Left ventricle myocardium inferior (tissue), 1 donor: ENCODE measurements at regions not wholly inside any gene's neighbourhood (a gene's known extent, or its start where the extent isn't known, plus 50 kb on each side); places are given as distances from the start of the nearest gene placed in this dataset.

Source experiments
- DNase-seq: peaks from one replicate; pipeline ENCODE4 v3.0.0-alpha.2; 2020
- H3K27ac ChIP-seq: fragments of 200-600 bp; replicated peaks from 2 replicates; pipeline ENCODE4 v1.8.0; 2021
- H3K27me3 ChIP-seq: fragments of 200-600 bp; 2 replicates; pipeline ENCODE4 v1.8.0; 2021; ENCODE audit warnings: low read depth
- H3K36me3 ChIP-seq: fragments of 200-600 bp; 2 replicates; pipeline ENCODE4 v1.8.0; 2021
- H3K4me1 ChIP-seq: fragments of 200-600 bp; 2 replicates; pipeline ENCODE4 v1.8.0; 2021
- H3K4me3 ChIP-seq: fragments of 200-600 bp; 2 replicates; pipeline ENCODE4 v1.8.0; 2021; ENCODE audit warnings: mild to moderate bottlenecking, moderate library complexity
- H3K9me3 ChIP-seq: fragments of 200-600 bp; replicated peaks from 2 replicates; pipeline ENCODE4 v1.8.0; 2021
- intact Hi-C: fragments of 100-400 bp; cut with micrococcal nuclease; formaldehyde crosslinking; loops from one replicate; pipeline ENCODE4 v1.11.0; 2022
- TF ChIP-seq, protein P1 (sequence below): fragments of 200-600 bp; IDR thresholded peaks from 2 replicates; pipeline ENCODE4 v1.8.0; 2021; ENCODE audit warnings: antibody characterized with exemption, mild to moderate bottlenecking, borderline replicate concordance
- donor health status: DM: no; HTN: yes; CAD: no; lungs with severe emphysema.

DNA sequence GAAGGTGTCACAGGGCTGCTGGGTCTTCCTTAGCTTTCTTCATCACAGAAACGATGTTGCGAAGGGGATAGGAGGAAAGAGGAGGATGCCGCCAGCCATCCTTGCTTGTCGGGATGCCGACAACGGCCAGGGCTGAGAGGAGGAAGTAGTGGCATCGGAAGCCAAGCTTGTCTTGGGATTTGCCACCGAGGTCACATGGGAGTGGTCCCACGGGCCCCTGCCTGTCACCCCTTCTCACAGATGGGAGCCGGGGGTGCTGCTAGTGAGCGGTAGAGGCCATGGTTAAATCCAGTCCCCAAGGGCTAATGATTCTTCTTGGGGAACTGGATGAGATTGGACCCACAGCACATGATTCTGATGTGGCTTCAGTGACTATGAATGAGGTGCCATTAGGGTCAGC lies 1375.8 kb downstream of the BRD1 start:
- no peak overlapping the region for H3K27ac ChIP-seq
- H3K4me3 ChIP-seq = no peak overlapping the region
- no peaks in the 10 kb centered on the region for H3K9me3 ChIP-seq
- intact Hi-C loops = no loop called here
- peaks cover 5% of the 10 kb centered on the region for H3K4me1 ChIP-seq
- peaks cover 60% of the 10 kb centered on the region for H3K27me3 ChIP-seq
- no peaks in the 10 kb centered on the region for H3K36me3 ChIP-seq
- no peak for DNase-seq
- TF ChIP-seq, protein P1, sequence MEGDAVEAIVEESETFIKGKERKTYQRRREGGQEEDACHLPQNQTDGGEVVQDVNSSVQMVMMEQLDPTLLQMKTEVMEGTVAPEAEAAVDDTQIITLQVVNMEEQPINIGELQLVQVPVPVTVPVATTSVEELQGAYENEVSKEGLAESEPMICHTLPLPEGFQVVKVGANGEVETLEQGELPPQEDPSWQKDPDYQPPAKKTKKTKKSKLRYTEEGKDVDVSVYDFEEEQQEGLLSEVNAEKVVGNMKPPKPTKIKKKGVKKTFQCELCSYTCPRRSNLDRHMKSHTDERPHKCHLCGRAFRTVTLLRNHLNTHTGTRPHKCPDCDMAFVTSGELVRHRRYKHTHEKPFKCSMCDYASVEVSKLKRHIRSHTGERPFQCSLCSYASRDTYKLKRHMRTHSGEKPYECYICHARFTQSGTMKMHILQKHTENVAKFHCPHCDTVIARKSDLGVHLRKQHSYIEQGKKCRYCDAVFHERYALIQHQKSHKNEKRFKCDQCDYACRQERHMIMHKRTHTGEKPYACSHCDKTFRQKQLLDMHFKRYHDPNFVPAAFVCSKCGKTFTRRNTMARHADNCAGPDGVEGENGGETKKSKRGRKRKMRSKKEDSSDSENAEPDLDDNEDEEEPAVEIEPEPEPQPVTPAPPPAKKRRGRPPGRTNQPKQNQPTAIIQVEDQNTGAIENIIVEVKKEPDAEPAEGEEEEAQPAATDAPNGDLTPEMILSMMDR = no peak

DNA sequence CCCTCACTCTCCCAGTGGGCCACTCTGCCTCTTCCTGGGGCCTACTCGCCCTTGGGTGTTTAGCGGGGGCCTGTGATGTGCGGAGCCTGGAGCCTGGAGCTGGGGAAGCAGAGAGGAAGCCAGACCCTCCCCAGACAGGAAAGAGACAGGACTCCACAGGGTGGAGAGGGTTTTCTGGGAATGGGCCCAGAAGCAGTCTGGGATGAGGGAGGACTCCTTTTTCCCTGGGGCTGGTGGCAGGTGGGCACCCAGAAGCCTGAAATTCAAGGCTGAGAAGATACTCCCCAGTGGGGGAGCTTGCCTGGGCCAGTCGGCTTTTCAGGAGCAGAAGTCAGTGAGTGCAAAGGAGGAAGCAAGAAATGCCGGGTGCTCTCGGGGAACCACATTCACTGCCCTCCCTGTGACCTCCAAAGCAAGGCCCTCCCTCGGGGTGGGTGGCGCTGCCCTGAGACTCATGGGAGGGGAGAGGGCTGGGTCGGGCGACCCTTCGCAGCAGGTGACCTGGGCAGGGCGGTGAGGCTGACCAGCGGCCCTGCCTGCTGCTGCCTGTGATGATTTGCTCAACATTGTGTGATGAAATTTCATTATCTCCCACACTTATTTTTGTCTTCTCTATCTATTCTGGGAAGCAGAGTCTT lies 1377.4 kb downstream of the BRD1 start:
- H3K27me3 ChIP-seq = peaks cover 72% of the 10 kb centered on the region
- TF ChIP-seq, protein P1 = no peak

DNA sequence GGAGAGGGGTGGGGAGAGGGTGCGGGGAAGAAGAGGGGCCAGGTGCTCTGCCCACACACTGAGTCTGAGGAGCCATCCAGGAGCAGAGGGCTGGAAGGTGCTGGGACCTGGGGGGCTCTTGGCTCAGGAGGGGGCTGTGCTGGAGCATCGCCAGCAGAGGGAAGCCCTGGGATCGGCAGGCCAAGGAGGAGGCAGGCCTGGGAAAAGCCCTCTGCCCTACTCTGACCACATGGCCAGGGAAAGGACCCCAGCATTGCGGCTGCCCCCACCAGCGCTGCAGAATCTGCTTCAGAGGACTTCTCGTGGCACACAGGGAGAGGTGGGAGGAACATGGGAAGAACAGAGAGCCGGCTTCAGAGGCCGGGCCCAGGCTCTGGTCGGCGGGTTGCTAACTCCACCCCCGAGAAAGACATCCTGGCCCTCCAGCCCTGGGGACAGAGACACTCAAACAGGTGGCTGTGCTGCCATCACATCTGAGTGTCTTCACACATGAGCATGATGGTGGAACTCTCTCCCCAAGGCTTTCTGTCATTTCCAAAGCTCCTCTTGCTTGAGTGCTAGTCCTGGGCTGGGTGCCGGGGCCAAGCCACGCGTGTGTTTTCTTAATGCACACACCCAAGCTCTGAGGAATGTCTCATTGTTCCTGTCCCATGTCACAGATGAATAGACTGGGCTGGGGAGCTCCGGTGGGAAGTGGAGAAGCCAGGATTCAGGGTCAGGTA lies 1378.0 kb downstream of the BRD1 start:
- H3K27ac ChIP-seq = no peak overlapping the region
- TF ChIP-seq, protein P1 = no peak
- no peak for DNase-seq
- no peaks in the 10 kb centered on the region for H3K4me1 ChIP-seq
- no peak overlapping the region for H3K4me3 ChIP-seq
- H3K9me3 ChIP-seq = no peaks in the 10 kb centered on the region
- no peaks in the 10 kb centered on the region for H3K36me3 ChIP-seq
- peaks cover 78% of the 10 kb centered on the region for H3K27me3 ChIP-seq
- intact Hi-C loops = no loop called here

More for the DNA sequence above, 1377.4 kb downstream of the BRD1 start:
- no peak for DNase-seq
- Histone ChIP-seq H3K9me3 (no peaks in the 10 kb centered on the region), H3K4me3 (no peak overlapping the region), H3K27ac (no peak overlapping the region), H3K36me3 (no peaks in the 10 kb centered on the region), H3K4me1 (no peaks in the 10 kb centered on the region)
- intact Hi-C loops = no loop called here

DNA sequence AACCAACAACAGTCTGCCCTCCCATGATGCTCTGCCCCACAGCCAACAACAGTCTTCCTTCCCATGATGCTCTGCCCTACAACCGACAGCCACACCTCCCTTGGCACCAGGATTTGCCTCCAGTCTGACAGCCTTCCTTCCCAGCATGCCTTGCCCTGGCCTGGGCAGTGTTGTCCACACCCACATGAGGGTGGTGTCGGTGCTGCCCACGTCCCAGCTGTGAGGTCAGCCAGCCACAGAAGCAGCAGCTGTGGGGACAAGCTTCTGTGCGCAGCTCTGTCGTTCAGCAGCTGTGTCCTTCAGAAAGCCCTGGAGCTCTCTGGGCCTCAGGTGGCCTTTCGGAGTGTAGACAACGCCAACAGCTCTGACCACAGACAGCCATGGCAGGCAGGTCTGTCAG lies 1378.9 kb downstream of the BRD1 start:
- Histone ChIP-seq H3K4me3 (no peak overlapping the region), H3K4me1 (no peaks in the 10 kb centered on the region), H3K9me3 (no peaks in the 10 kb centered on the region), H3K27me3 (peaks cover 87% of the 10 kb centered on the region), H3K27ac (no peak overlapping the region), H3K36me3 (no peaks in the 10 kb centered on the region)
- intact Hi-C loops = no loop called here
- TF ChIP-seq, protein P1 = no peak
- DNase-seq = no peak

DNA sequence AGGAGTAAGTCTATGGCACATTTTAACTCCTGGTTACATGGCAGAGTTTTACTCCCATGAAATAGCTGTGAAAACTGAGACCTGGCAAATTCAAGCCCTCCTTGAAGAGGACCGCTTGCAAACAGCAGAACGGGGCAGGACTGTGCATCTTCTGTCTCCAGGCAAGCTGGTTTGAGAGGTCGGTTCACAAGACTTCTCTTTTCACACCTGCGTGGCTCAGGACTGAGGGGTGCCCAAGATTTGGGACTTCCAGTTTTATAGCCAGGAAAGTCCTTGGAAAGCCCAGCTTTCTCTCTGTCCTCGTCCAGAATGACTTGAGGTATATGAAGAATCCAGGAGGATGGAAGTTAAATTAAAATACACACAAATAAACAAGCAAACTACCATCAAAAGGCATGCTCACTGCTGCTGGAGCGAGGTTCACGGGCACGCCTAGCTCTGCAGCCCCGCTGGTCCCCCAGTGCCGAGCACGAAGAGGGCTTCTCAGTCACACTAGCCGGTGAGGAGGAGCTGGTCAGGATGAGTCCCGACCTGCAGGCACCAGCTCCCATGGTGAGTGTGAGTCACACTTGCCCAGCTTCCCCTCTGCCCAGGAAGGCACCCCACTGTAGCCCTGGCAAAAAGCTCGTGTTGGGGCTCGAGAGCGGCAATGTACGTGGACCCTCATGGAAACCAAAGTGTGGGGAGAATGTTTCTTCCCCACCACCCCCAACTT lies 1382.4 kb downstream of the BRD1 start:
- no peak for DNase-seq
- Histone ChIP-seq H3K36me3 (no peaks in the 10 kb centered on the region), H3K27ac (no peak overlapping the region), H3K4me1 (no peaks in the 10 kb centered on the region), H3K9me3 (no peaks in the 10 kb centered on the region), H3K4me3 (no peak overlapping the region), H3K27me3 (peaks cover 76% of the 10 kb centered on the region)
- intact Hi-C loops = no loop called here
- TF ChIP-seq, protein P1 = no peak
